Left renal cortex interstitium (tissue), 4 donors: ENCODE measurements at regions not wholly inside any gene's neighbourhood (a gene's known extent, or its start where the extent isn't known, plus 50 kb on each side); places are given as distances from the start of the nearest gene placed in this dataset.
"Not testable (repeated sequence)": the region's sequence is repeated elsewhere in the genome, so short reads cannot be mapped to it uniquely, and the experiment has no call there.

Experiments
- DNase-seq, 4 donors: peaks; one replicate each; pipeline ENCODE4 v3.0.0-alpha.2; 2013; ENCODE audit warnings: low read depth in 4 of 4, low spot score in 2 of 4, missing footprints in 1 of 4

DNA sequence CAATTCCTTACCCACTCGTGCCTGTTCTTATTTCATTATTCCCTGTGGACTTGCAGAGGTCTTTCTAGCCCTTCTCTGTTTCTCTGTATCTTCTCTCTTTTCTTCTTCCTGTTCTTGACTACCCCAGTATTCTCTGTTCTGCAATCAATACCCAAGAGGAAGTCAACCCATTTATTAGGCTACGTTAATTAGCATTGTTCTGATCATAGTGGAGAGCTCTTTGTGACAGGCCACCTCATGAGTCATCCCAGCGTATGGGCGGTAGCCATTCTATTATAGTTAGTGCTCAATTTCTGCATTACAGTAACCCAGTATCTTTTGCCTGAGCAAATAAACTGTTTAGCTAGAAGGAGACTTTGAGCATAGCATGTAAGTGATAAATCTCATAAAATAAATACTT is 259.5 kb upstream of the GRM7 start:
- no peak for DNase-seq

DNA sequence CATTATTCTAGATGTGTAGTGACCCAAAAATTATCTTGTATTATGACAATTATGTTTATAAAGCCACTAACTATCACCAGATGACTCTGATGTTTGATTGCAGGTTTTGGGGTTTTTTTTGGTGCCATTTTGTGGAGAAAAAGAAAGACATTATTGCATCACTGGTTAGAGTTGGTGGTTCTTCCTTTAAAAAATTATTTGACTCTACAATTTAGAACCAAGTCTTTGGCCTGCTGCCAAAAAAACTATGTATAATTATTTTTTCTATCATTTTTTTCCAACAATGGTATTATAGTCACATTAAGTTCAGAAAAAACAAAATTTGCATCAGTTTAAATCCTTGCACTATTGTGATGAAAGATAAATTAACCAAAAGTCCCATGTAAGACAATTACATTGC is 258.6 kb upstream of the GRM7 start:
- DNase-seq = no peak

GRCh38 chr3:6605227-6605626 is 255.7 kb upstream of the GRM7 start:
- no peak for DNase-seq

- DNase-seq = no peak
These were observed 252.1 kb upstream of the GRM7 start for GRCh38 chr3:6608843-6609242.

DNA sequence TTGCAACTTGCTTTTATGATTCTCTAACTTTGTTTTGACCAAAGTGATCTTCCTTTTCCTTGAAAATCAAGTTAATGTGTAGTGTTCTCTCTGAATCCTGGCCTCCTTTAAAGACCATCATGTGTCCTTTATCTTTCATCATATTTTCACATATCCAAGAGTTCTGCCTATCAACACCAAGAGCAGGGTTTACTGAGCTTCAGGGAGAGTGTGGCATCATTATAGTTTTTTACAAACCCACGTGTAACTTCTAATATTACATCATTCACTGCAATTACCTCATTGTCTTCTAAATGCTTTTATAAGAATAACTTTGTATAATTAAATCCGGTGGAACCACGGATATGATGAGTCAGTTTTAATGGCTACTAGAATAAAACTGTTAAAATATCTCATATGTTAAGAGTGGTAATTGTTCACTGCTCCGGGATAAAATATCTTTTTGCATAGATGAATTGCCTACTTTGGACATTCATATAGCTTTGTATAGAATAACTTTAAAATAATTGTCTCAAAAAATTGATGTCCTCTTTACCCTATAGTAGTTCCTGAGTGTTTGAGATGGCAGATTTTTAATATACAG is 248.8 kb upstream of the GRM7 start:
- DNase-seq = no peak

DNA sequence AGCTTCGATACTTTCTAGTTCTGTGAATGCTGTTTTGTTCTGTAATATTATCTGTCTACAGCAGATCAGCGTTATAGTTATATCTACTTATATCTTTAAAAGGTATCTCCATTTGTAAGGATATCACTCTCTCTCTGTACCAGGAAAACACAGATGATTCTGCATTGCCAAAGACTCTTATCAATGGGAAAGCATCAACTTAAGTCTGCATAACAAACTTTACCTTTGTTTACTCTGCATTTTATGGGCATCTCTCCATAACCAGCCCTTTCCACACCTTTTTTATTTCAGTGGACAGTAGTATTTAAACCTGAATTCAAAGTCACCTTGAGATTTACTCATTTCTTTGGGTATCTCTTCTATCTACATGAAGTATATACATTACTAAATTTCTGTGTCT is 238.7 kb upstream of the GRM7 start:
- DNase-seq = no peak

DNA sequence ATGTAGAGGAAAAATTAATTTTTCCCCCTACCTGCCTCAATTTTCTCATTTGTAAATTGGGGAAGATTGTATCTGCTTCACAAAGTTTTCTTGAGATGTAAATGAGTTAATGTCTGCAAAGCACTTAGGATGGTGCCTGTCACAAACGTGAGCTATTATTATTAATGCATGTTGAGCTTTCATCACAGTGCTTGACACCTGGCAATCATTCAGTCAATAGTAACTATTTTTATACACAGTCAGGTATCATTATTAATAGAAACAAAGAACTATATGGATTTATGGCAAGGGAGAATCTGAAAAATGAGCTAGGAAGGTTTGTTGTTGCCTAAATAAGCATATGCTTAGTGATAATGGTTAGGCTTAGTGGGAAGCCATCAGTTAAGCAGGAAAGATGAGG is 238.2 kb upstream of the GRM7 start:
- no peak for DNase-seq

DNA sequence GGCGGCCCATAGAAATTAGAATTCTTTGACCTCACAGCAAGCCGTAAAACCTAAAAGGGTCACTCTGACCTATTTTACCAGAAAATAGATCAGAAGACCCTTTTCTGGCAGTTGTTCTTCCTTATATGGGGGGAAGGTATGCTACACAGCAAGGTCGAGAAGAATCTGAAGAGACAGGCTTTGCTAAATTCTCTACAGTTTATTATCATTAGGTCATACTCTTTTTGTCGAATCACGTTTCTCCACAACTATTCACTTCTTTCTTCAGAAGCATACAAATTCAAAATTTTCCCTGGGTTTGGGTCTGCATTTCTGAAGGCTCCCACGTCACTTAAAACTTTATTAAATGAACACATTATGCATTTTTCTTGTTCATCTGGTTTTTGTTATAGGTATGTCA is 229.5 kb upstream of the GRM7 start:
- no peak for DNase-seq

GRCh38 chr3:6640907-6641306 is 220.0 kb upstream of the GRM7 start:
- no peak for DNase-seq

- DNase-seq = no peak
These were observed 216.6 kb upstream of the GRM7 start for GRCh38 chr3:6644070-6644929.

DNA sequence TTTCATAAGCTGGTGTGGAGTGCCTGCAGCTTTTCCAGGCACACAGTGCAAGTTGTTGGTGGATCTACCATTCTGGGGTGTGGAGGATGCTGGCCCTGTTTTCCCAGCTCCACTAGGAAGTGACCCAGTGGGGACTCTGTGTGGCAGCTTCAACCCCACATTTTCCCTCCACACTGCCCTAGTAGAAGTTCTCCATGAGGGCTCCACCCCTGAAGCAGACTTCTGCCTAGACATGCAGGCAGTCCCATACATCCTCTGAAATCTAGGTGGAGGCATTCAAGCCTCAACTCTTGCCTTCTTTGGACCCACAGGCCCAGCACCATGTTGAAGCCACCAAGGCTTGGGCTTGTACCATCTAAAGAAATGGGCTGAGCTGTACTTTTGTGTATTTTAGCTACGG is 206.2 kb upstream of the GRM7 start:
- no peak for DNase-seq

DNA sequence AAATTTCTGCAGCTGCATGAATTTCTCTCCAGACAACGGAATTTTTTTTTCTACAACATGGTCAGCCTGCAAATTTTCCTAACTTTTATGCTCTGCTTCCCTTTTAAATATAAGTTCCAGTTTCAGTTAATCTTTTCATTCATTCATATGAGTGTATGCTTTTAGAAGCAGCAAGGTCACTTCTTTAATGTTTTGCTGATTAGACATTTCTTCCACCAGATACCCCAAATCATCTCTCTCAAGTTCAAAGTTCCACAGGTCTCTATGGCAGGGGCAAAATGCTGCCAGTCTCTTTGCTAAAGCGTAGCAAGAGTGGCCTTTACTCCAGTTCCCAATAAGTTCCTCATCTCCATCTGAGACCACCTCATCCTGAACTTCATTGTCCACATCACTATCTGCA is 205.6 kb upstream of the GRM7 start:
- no peak for DNase-seq

DNA sequence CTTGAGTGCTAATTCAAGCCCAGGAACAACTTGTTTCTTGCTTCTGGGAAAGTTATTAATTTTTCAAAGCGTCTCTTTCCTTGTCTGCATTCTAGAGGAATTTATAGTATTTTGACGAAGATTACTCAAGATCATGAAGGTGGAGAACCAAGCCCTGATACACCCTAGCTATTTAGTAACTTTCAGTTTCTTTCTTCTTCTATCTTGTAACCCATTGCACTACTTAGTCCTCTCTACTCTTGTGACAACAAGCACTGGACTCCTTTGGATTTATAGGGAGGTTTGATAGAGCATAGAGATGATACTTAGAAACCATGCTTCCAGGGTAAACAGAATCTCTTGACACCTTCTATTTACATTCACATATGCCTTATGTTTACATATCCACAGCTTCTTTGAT is 203.3 kb upstream of the GRM7 start:
- DNase-seq = no peak

DNA sequence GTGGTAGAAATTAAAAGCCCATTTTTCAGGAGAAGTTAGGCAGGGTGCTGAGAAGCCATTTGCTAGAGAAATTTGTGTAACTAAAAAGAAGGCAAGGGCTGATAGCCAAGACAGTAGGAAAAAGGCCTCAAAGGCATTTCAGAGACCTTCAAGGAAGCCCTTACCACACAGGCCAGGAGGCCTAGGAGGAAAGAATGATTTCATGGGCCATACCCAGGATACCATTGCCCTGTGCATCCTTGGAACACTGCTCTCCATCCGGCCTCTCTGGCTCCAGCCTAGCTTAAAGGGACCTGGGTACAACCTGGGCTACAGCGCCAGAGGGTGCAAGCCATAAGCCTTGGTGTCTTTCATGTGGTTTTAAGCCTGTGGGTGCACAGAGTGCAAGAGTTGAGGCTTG is 193.6 kb upstream of the GRM7 start:
- no peak for DNase-seq

GRCh38 chr3:6671363-6671762 is 189.6 kb upstream of the GRM7 start:
- DNase-seq = no peak

GRCh38 chr3:6679510-6679909 is 181.4 kb upstream of the GRM7 start:
- DNase-seq = no peak

DNA sequence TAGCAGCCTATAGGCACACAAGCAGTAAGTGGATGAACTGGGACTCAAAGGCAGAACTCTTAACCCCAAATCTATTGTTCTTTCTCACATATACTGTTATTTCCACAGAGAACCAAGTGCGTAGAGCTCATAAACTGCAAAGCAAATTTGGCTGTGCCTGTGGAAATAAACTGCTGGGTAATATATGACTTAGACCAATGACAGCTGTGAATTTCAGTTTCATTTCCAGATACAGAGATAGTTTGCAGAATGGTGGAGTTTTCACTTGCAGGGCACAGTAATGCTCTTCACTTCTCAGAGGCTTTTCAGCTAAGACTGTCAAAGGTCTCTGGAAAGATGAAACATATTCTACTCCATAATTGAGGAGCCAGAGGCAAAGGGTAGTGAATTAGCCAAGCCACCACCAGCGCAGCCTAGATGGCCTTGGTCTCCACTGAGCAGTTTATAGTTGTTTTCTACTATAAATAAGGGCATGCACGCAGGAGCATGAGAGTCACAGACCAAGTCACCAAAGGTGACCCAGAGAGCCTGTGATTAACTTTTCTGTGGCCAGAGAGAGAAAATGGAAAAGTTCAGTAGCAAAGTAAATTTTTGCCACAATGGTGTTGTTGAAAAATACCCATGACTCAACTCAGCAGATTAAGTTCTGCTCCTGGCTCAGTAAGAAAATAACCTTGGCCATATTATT is 180.7 kb upstream of the GRM7 start:
- no peak for DNase-seq

GRCh38 chr3:6697285-6697684 is 163.6 kb upstream of the GRM7 start:
- DNase-seq = no peak

GRCh38 chr3:6697722-6698121 is 163.2 kb upstream of the GRM7 start:
- DNase-seq = no peak

DNA sequence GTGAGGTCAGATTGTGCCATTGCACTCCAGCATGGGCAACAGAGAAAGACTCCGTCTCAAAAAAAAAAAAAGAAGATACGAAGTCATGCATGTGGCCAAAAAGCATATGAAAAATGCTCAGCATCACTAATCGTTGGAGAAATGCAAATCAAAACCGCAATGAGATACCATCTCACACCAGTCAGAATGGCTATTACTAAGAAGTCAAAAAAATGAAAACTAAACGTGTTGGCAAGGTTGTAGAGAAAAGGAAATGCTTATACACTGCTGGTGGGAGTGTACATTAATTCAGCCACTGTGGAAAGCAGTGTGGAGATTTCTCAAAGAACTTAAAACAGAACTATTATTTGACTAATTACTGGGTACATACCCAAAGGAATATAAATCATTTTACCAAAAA is 156.1 kb upstream of the GRM7 start:
- not testable (repeated sequence) for DNase-seq

- no peak for DNase-seq
These were observed 154.1 kb upstream of the GRM7 start for GRCh38 chr3:6706777-6707176.

DNA sequence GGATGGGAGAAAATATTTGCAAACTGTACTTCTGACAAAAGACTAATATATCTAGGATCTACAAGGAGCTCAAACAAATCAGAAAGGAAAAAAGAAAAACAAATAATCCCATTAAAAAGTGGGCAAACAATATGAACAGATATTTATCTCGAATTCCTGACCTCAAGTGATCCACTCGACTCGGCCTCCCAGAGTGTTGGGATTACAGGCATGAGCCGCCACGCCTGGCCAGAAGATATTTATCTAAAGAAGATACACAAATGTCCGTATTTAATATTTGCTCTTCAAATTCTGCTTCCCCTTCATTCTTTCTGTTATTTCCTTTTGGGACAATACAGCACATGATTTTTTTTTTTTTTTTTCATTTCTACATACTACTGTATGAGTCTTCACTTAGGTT is 151.7 kb upstream of the GRM7 start:
- DNase-seq = no peak
